ENCODE measurements at regions not wholly inside any gene's neighbourhood (a gene's known extent, or its start where the extent isn't known, plus 50 kb on each side); places are given as distances from the start of the nearest gene placed in this dataset.

- TF ChIP-seq CTCF (conservative IDR thresholded peaks at IDR 0.05; ENCODE audit: low read depth, low read length): no peak
- no peak for TF ChIP-seq EZH2 (IDR thresholded peaks at IDR 0.05; ENCODE audit: low read length, unreplicated experiment)
Observed at GRCh38 chr5:1962619-1963355, 80.1 kb upstream of the IRX4 start.
